OCI-LY3 (cell line): ENCODE measurements at regions not wholly inside any gene's neighbourhood (a gene's known extent, or its start where the extent isn't known, plus 50 kb on each side); places are given as distances from the start of the nearest gene placed in this dataset.

ENCODE experiments used
- H2AFZ ChIP-seq: fragments of 200-600, 300-600 bp; shearing (Covaris generic); 2 replicates; pipeline ENCODE4 v1.6.0; 2014; ENCODE audit warnings: antibody characterized with exemption, low read depth, low read length
- H3K27ac ChIP-seq: fragments of 200-600, 300-600 bp; sonication (generic); 2 replicates; pipeline ENCODE4 v1.5.1; 2014; ENCODE audit warnings: mild to moderate bottlenecking, low read length, moderate library complexity, mixed read lengths
- H3K27me3 ChIP-seq: fragments of 200-600, 300-600 bp; sonication (generic); 2 replicates; pipeline ENCODE4 v1.6.1; 2014; ENCODE audit warnings: low read depth, low read length, mixed read lengths
- H3K36me3 ChIP-seq: fragments of 200-600, 300-600 bp; sonication (generic); replicated peaks from 2 replicates; pipeline ENCODE3; 2014; ENCODE audit warnings: low read depth, low read length, mixed read lengths
- H3K4me1 ChIP-seq: fragments of 300-600, 200-600 bp; sonication (generic); 2 replicates; pipeline ENCODE4 v1.6.1; 2014; ENCODE audit warnings: low read length, mixed read lengths
- H3K4me2 ChIP-seq: fragments of 200-600, 300-600 bp; sonication (generic); 2 replicates; pipeline ENCODE4 v1.6.1; 2014; ENCODE audit warnings: low read length, mixed read lengths
- H3K4me3 ChIP-seq: fragments of 300-600, 200-600 bp; sonication (generic); 2 replicates; pipeline ENCODE4 v1.5.1; 2014; ENCODE audit warnings: antibody characterized with exemption, mild to moderate bottlenecking, low read length, moderate library complexity
- H3K79me2 ChIP-seq: fragments of 300-600, 200-600 bp; shearing (Covaris generic); 2 replicates; pipeline ENCODE4 v1.6.1; 2014; ENCODE audit warnings: mild to moderate bottlenecking, low read length, mixed read lengths
- H3K9ac ChIP-seq: fragments of 300-600, 200-600 bp; shearing (Covaris generic); 2 replicates; pipeline ENCODE4 v1.6.0; 2014; ENCODE audit warnings: mild to moderate bottlenecking, low read length, moderate library complexity
- H3K9me3 ChIP-seq: fragments of 200-600, 300-600 bp; shearing (Covaris generic); 2 replicates; pipeline ENCODE4 v1.6.1; 2014; ENCODE audit warnings: low read length, mixed read lengths; ENCODE audit not compliant: insufficient read depth
- H4K20me1 ChIP-seq: fragments of 200-600, 300-600 bp; sonication (generic); 2 replicates; pipeline ENCODE4 v1.6.1; 2016; ENCODE audit warnings: low read length, mixed read lengths; ENCODE audit not compliant: insufficient read depth
- EZH2phosphoT487 ChIP-seq: fragments of 200-600 bp; shearing (Covaris generic); IDR thresholded peaks from 2 replicates; pipeline ENCODE4 v1.6.1; 2018; ENCODE audit warnings: antibody characterized with exemption, mixed run types, low read depth
- TF ChIP-seq, protein P1 (sequence below): fragments of 200-600, 300-600 bp; sonication (generic); IDR thresholded peaks from 2 replicates; pipeline ENCODE4 v1.5.1; 2014; ENCODE audit warnings: antibody characterized with exemption, low read length, low read depth

DNA sequence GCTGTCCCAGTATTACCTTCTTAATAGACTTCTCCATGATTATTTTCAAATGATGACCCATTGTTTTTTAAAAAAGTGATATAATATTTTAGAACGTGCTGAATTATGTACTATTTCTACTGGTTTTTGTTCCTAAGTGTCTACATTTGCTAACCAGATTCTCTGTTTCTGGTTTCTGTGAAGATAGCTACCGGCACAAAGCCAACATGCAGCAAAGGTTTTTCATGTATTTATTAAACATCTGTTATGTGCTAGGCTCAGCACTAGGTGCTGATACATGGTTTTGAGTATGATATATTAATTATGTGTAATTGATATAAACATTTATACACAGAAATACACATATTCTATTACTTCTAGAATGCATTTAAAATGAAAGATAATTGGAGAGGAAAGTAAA, 1035.6 kb downstream of the PCDH17 start:
- no peaks in the 10 kb centered on the region for H3K79me2 ChIP-seq
- H3K9me3 ChIP-seq = no peaks in the 10 kb centered on the region
- no peak overlapping the region for H2AFZ ChIP-seq
- no peaks in the 10 kb centered on the region for H4K20me1 ChIP-seq
- no peak overlapping the region for H3K9ac ChIP-seq
- H3K27ac ChIP-seq = no peak overlapping the region
- no peaks in the 10 kb centered on the region for H3K36me3 ChIP-seq
- H3K4me2 ChIP-seq = no peak overlapping the region
- H3K4me3 ChIP-seq = no peak overlapping the region
- TF ChIP-seq, protein P1, sequence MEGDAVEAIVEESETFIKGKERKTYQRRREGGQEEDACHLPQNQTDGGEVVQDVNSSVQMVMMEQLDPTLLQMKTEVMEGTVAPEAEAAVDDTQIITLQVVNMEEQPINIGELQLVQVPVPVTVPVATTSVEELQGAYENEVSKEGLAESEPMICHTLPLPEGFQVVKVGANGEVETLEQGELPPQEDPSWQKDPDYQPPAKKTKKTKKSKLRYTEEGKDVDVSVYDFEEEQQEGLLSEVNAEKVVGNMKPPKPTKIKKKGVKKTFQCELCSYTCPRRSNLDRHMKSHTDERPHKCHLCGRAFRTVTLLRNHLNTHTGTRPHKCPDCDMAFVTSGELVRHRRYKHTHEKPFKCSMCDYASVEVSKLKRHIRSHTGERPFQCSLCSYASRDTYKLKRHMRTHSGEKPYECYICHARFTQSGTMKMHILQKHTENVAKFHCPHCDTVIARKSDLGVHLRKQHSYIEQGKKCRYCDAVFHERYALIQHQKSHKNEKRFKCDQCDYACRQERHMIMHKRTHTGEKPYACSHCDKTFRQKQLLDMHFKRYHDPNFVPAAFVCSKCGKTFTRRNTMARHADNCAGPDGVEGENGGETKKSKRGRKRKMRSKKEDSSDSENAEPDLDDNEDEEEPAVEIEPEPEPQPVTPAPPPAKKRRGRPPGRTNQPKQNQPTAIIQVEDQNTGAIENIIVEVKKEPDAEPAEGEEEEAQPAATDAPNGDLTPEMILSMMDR = no peak
- no peak for TF ChIP-seq EZH2phosphoT487
- H3K4me1 ChIP-seq = peaks cover 7% of the 10 kb centered on the region; the same call in 1 of the 2 replicates
- no peaks in the 10 kb centered on the region for H3K27me3 ChIP-seq

DNA sequence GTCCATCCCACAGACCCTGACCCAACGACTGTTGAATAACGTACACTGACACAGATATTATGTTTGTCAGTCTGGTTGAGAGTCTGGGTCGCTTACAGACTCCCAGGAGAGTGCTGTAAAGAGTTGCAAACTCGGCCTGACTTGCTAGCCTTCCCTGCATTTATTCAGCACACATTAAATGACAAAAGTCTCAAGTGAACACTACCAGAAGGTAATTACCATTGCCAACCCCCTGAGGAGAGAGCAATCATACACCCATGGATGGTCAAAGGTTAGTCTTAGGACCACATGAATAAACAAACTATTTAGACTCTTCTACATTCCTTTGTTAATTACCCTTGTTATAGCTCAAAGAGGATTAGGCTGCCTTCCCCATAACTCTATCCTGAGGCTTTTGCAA, 1048.6 kb downstream of the PCDH17 start:
- no peak overlapping the region for H2AFZ ChIP-seq
- TF ChIP-seq EZH2phosphoT487 = no peak
- TF ChIP-seq, protein P1 = no peak

DNA sequence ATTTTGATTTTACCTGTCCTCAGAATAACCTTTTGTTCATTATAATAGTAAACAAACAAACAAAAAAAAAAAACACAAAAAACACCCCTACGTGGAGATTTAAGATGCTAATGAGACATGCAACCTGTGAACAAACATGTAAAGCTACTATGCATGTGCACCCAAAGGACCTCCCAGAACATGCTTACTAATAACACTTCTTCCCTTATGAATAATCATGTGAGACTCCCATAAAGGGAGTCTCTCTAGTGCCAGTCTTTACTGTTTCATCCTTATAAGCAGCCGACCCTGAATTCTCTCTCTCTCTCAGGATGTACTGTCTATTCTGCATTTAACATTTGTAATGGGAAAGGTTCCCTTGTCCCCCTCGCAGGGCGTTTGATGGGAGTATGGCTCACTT, 1051.1 kb downstream of the PCDH17 start:
- Histone ChIP-seq H2AFZ (no peak overlapping the region), H3K9me3 (no peaks in the 10 kb centered on the region), H4K20me1 (no peaks in the 10 kb centered on the region), H3K4me1 (0 out of 2 replicates have a peak, but pooled peaks cover 7% of the 10 kb centered on the region), H3K27me3 (no peaks in the 10 kb centered on the region), H3K4me3 (no peak overlapping the region), H3K27ac (no peak overlapping the region), H3K9ac (no peak overlapping the region), H3K36me3 (peaks cover 2% of the 10 kb centered on the region), H3K4me2 (no peak overlapping the region), H3K79me2 (no peaks in the 10 kb centered on the region)
- TF ChIP-seq, protein P1 = no peak
- TF ChIP-seq EZH2phosphoT487 = no peak

More for the DNA sequence above, 1048.6 kb downstream of the PCDH17 start:
- H4K20me1 ChIP-seq = no peaks in the 10 kb centered on the region
- H3K4me3 ChIP-seq = no peak overlapping the region
- no peak overlapping the region for H3K9ac ChIP-seq
- H3K27me3 ChIP-seq = no peaks in the 10 kb centered on the region
- H3K27ac ChIP-seq = no peak overlapping the region
- H3K79me2 ChIP-seq = no peaks in the 10 kb centered on the region
- H3K4me1 ChIP-seq = 0 out of 2 replicates have a peak, but pooled peaks cover 7% of the 10 kb centered on the region
- H3K36me3 ChIP-seq = peaks cover 2% of the 10 kb centered on the region
- H3K9me3 ChIP-seq = no peaks in the 10 kb centered on the region
- no peak overlapping the region for H3K4me2 ChIP-seq

DNA sequence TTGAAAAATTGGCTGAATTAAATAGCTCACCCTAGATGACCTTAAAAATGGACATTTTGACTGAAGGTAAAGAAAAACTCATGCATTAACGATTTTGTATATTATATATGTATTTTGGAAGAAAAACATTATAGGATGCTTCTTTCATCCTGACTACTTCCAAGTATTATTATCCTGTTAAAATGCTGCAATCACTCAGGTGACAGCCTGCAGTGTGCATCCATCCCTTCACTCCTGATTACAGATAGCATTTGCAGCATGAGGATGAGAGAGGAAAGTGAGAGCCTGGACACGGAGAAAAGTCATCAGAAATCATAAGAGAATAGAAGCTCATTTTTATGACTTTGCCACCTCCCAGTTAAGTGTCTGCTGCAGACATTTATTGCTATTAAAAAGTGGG, 1055.6 kb downstream of the PCDH17 start:
- no peak overlapping the region for H2AFZ ChIP-seq
- H3K79me2 ChIP-seq = no peaks in the 10 kb centered on the region

More for the DNA sequence above, 1055.6 kb downstream of the PCDH17 start:
- H3K9me3 ChIP-seq = no peaks in the 10 kb centered on the region
- no peaks in the 10 kb centered on the region for H3K36me3 ChIP-seq
- H3K4me2 ChIP-seq = no peak overlapping the region
- H4K20me1 ChIP-seq = no peaks in the 10 kb centered on the region
- TF ChIP-seq, protein P1 = no peak
- no peak for TF ChIP-seq EZH2phosphoT487
- 0 out of 2 replicates have a peak, but pooled peaks cover 7% of the 10 kb centered on the region for H3K4me1 ChIP-seq
- H3K9ac ChIP-seq = no peak overlapping the region
- no peak overlapping the region for H3K27ac ChIP-seq
- no peak overlapping the region for H3K4me3 ChIP-seq
- H3K27me3 ChIP-seq = no peaks in the 10 kb centered on the region
